Duodenal mucosa (tissue), 2 donors: ENCODE measurements at regions not wholly inside any gene's neighbourhood (a gene's known extent, or its start where the extent isn't known, plus 50 kb on each side); places are given as distances from the start of the nearest gene placed in this dataset.

ENCODE experiments used
- H3K27ac ChIP-seq: one replicate; pipeline ENCODE4 v1.7.0; 2013; ENCODE audit warnings: low read depth, low read length
- H3K27me3 ChIP-seq, 2 donors: one replicate each; pipeline ENCODE4 v1.7.0; 2013; ENCODE audit warnings: low read length in 2 of 2, control low read depth in 1 of 2; ENCODE audit not compliant: insufficient read depth in 2 of 2, control insufficient read depth in 1 of 2
- H3K36me3 ChIP-seq, 2 donors: one replicate each; pipeline ENCODE4 v1.7.0; 2013; ENCODE audit warnings: low read length in 2 of 2, control low read depth in 1 of 2; ENCODE audit not compliant: insufficient read depth in 2 of 2, control insufficient read depth in 1 of 2
- H3K4me1 ChIP-seq, 2 donors: one replicate each; pipeline ENCODE4 v1.7.0; 2013; ENCODE audit warnings: low read length in 2 of 2, control low read depth in 1 of 2; ENCODE audit not compliant: insufficient read depth in 2 of 2, control insufficient read depth in 1 of 2
- H3K4me3 ChIP-seq, 2 donors: one replicate each; pipeline ENCODE4 v1.7.0; 2013; ENCODE audit warnings: low read length in 2 of 2, low read depth in 1 of 2
- H3K9ac ChIP-seq, 2 donors: one replicate each; pipeline ENCODE4 v1.7.0; 2013; ENCODE audit warnings: low read length in 2 of 2, low read depth in 1 of 2
- H3K9me3 ChIP-seq, 2 donors: one replicate each; pipeline ENCODE4 v1.7.0; 2013; ENCODE audit warnings: low read length in 2 of 2, control low read depth in 1 of 2; ENCODE audit not compliant: control insufficient read depth in 1 of 2

GRCh38 chr10:8726084-8726778 lies 671.7 kb downstream of the GATA3 start:
- H3K36me3 ChIP-seq, result no peaks in the 10 kb centered on the region
- H3K9me3 ChIP-seq, result peaks cover 3 to 14% of the 10 kb centered on the region in 2 donors
- no peak overlapping the region for H3K27ac ChIP-seq

GRCh38 chr10:8726779-8727084 lies 672.2 kb downstream of the GATA3 start:
- Histone ChIP-seq H3K9ac (no peak overlapping the region), H3K27ac (no peak overlapping the region), H3K9me3 (peaks cover 3 to 14% of the 10 kb centered on the region in 2 donors), H3K36me3 (no peaks in the 10 kb centered on the region), H3K27me3 (no peaks in the 10 kb centered on the region), H3K4me1 (no peaks in the 10 kb centered on the region), H3K4me3 (no peak overlapping the region)

More at GRCh38 chr10:8726084-8726778, 671.7 kb downstream of the GATA3 start:
- Histone ChIP-seq H3K9ac (no peak overlapping the region), H3K4me3 (no peak overlapping the region), H3K27me3 (no peaks in the 10 kb centered on the region), H3K4me1 (no peaks in the 10 kb centered on the region)

- peaks cover 0 to 4% of the 10 kb centered on the region in 2 donors for H3K9me3 ChIP-seq
- no peak overlapping the region for H3K27ac ChIP-seq
- H3K4me3 ChIP-seq, result no peak overlapping the region
- no peak overlapping the region for H3K9ac ChIP-seq
- no peaks in the 10 kb centered on the region for H3K36me3 ChIP-seq
- H3K4me1 ChIP-seq, result no peaks in the 10 kb centered on the region
- H3K27me3 ChIP-seq, result no peaks in the 10 kb centered on the region
Observed at GRCh38 chr10:8731121-8732095, 676.9 kb downstream of the GATA3 start.

DNA sequence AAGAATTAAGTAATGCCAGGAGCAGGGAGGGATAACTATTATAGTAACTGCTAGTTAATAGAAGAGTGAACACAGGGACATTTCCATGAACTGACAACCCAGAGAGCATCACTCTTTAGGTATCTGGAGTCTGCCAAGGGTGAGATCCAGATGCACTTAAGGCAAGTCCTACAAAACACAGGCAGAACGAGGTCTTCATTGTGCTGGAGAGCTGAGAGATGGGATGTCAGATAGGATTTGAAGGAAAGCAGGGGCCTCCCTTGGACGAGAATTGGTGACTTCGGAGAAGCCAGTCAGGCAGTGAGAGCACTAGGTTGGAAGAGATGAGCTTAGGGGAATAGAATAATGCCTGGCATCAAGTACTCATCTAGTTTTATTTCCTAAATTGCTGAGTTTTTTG lies 684.5 kb downstream of the GATA3 start:
- Histone ChIP-seq H3K36me3 (no peaks in the 10 kb centered on the region), H3K4me1 (no peaks in the 10 kb centered on the region)

DNA sequence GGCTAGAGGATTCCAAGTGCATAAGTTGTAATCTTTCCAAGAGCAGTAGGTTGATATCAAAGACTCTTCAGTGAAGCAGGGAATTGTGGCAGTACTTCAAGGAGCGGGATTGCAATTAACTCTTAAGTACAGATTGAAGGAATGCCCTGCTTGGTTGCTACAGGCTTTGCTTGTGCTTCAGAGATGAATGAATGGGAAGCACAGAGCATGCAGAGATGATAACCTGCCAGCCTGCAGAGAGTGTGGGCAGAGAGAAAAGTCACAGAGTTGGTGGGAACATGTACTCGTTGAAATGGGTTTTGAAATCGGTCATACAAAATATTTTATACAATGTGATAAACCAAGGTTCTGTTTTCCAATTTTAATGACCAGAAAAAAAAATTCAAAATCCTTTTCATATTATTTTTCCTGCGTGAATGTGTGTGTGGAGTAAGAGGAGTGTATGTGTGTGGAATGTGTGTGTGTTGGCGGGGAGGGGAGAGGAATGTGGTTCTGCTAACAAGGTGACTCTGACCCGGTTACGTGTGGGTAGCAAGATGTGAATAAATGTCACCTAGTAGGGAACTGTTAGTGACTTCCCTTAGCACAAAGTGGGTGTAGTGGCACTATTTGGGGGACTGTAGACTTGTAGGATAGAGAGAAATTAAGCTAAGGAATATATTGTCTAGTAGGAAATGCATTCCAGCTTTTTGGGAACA lies 697.8 kb downstream of the GATA3 start:
- no peak overlapping the region for H3K9ac ChIP-seq
- H3K9me3 ChIP-seq, result no peaks in the 10 kb centered on the region
- no peak overlapping the region for H3K4me3 ChIP-seq
- H3K4me1 ChIP-seq, result no peaks in the 10 kb centered on the region
- no peak overlapping the region for H3K27ac ChIP-seq
- no peaks in the 10 kb centered on the region for H3K36me3 ChIP-seq
- no peaks in the 10 kb centered on the region for H3K27me3 ChIP-seq

More for the DNA sequence above, 684.5 kb downstream of the GATA3 start:
- Histone ChIP-seq H3K4me3 (no peak overlapping the region), H3K27ac (no peak overlapping the region), H3K9me3 (no peaks in the 10 kb centered on the region), H3K9ac (no peak overlapping the region), H3K27me3 (no peaks in the 10 kb centered on the region)

DNA sequence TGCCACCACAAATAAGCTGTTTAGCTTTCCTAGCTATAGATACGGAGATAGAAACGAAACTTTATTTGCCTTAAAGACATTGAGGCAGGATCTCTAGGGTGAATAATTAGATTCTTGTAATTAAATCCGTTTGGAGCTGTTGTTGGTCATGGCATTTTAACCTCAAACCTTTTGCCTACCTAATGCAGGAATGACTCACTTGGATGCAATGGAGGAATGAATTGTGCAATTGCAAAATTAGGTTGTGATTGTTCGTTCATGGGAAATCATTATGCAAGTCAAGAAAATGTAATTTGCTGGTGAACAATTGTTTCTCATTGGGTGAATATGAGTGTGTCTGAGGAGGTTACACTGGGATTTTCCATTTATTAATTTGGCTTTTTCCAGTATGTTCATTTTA lies 703.5 kb downstream of the GATA3 start:
- H3K36me3 ChIP-seq, result no peaks in the 10 kb centered on the region
- no peaks in the 10 kb centered on the region for H3K4me1 ChIP-seq
- H3K9ac ChIP-seq, result no peak overlapping the region
- no peak overlapping the region for H3K27ac ChIP-seq
- H3K27me3 ChIP-seq, result no peaks in the 10 kb centered on the region
- H3K4me3 ChIP-seq, result no peak overlapping the region
- peaks cover 0 to 12% of the 10 kb centered on the region in 2 donors for H3K9me3 ChIP-seq

DNA sequence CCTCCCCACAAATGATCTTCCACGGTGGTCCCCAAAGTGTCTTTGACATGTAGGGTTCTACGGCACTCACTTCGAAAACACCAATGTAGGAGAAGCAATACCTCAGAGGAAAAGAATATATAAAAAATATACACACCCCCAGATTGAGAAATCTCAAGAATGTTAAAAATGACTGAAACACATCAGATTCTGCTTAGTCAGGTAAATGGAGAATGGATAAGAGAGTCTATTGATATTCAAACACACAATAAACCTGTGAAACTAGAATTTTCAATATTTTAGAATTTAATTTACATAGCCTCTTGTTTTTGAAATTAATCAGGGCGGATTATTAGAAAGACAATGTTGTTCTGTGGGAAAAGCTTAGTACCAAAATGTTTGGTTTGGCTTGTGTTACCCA lies 712.4 kb downstream of the GATA3 start:
- Histone ChIP-seq H3K27me3 (no peaks in the 10 kb centered on the region), H3K4me3 (no peak overlapping the region), H3K27ac (no peak overlapping the region), H3K9ac (no peak overlapping the region), H3K9me3 (peaks cover 0 to 5% of the 10 kb centered on the region in 2 donors), H3K36me3 (no peaks in the 10 kb centered on the region), H3K4me1 (no peaks in the 10 kb centered on the region)

GRCh38 chr10:8767591-8767990 lies 713.1 kb downstream of the GATA3 start:
- H3K27ac ChIP-seq, result no peak overlapping the region
- no peak overlapping the region for H3K9ac ChIP-seq
- H3K27me3 ChIP-seq, result no peaks in the 10 kb centered on the region
- no peaks in the 10 kb centered on the region for H3K4me1 ChIP-seq
- H3K9me3 ChIP-seq, result peaks cover 0 to 4% of the 10 kb centered on the region in 2 donors
- H3K36me3 ChIP-seq, result no peaks in the 10 kb centered on the region
- no peak overlapping the region for H3K4me3 ChIP-seq

DNA sequence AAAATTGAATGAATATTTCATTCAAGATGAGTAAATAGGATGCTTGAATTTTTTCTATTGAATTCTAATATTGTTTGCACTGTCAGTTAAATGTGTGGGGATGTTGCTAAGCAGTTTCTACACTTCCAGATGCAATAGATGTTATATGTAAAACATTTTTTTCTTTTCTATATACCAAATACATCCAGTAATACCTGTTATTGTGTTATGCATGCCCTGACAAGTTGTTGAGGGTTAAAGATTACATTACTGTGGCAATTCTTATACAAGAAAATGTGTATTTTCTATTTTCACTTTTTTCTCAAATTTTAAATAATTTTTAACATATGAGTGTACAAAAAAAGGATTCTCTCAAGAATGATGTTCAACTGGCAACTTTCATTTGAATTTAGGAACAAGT lies 713.9 kb downstream of the GATA3 start:
- Histone ChIP-seq H3K27ac (no peak overlapping the region), H3K4me1 (no peaks in the 10 kb centered on the region), H3K36me3 (no peaks in the 10 kb centered on the region), H3K9ac (no peak overlapping the region), H3K9me3 (peaks cover 0 to 4% of the 10 kb centered on the region in 2 donors), H3K4me3 (no peak overlapping the region), H3K27me3 (no peaks in the 10 kb centered on the region)

DNA sequence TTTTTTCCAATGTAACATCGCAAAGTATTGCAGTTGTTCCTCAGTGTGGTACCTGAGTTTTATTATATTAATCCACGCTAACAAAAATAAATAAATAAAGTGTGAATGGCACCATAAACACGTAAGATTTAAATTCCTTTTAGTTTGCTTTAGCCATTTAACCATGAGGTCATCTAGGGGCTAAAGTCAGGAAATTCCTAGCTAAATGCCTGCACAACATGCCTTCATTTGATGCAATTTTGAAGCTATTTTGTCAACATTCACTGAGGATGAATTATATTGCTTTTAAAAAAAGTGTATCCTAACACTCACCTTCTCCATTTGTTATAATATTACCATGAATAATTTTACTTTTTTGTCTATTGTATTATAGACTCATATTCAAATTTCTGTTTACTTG lies 714.4 kb downstream of the GATA3 start:
- Histone ChIP-seq H3K27ac (no peak overlapping the region), H3K9me3 (peaks cover 0 to 4% of the 10 kb centered on the region in 2 donors), H3K4me3 (no peak overlapping the region), H3K27me3 (no peaks in the 10 kb centered on the region), H3K36me3 (no peaks in the 10 kb centered on the region), H3K4me1 (no peaks in the 10 kb centered on the region), H3K9ac (no peak overlapping the region)
